GM12878 (cell line): ENCODE measurements at regions not wholly inside any gene's neighbourhood (a gene's known extent, or its start where the extent isn't known, plus 50 kb on each side); places are given as distances from the start of the nearest gene placed in this dataset.

ENCODE experiments used
- BHLHE40 ChIP-seq, 2 experiments: fragments of 450-650 bp in 1 of 2; IDR thresholded peaks; 2 replicates each; pipeline ENCODE4 v1.6.1; 2011 to 2017; ENCODE audit warnings: low read depth in 2 of 2, borderline replicate concordance in 1 of 2, improper control_type of control experiment in 1 of 2, low read length in 1 of 2, mild to moderate bottlenecking in 1 of 2
- CEBPZ ChIP-seq: fragments of 150-350 bp; IDR thresholded peaks from 2 replicates; pipeline ENCODE4 v1.6.1; 2016; ENCODE audit warnings: low read depth, low read length
- CTCF ChIP-seq, 3 experiments: IDR thresholded peaks in 2 of 3; conservative IDR thresholded peaks in 1 of 3; 2 replicates each; pipeline ENCODE4 v1.5.1; 2011; ENCODE audit warnings: low read depth in 3 of 3, low read length in 3 of 3, mild to moderate bottlenecking in 3 of 3, control low read depth in 2 of 3, moderate library complexity in 2 of 3, inconsistent platforms in 1 of 3, mixed read lengths in 1 of 3; ENCODE audit not compliant: control insufficient read depth in 2 of 3, insufficient read depth in 1 of 3; ENCODE audit errors: extremely low read depth in 1 of 3
- SMC3 ChIP-seq: IDR thresholded peaks from 2 replicates; pipeline ENCODE4 v1.6.1; 2011; ENCODE audit warnings: low read length, improper control_type of control experiment, borderline replicate concordance
- WRNIP1 ChIP-seq: IDR thresholded peaks from 2 replicates; pipeline ENCODE4 v1.6.1; 2011; ENCODE audit warnings: low read depth, low read length, improper control_type of control experiment, borderline replicate concordance

GRCh38 chr2:117656546-117656945 is 157.9 kb upstream of the DDX18 start:
- TF ChIP-seq BHLHE40 (IDR thresholded peaks at IDR 0.05; ENCODE audit: borderline replicate concordance in 1 of 2, low read depth in 2 of 2, low read length in 1 of 2) (no peak), WRNIP1 (no peak), SMC3 (no peak), CTCF (IDR thresholded peaks at IDR 0.05 in 2 of 3, conservative IDR thresholded peaks at IDR 0.05 in 1 of 3; ENCODE audit: control insufficient read depth in 2 of 3, extremely low read depth in 1 of 3, insufficient read depth in 1 of 3, low read depth in 3 of 3, low read length in 3 of 3) (no peak), CEBPZ (no peak)
